HL-60 (cell line): ENCODE measurements at regions not wholly inside any gene's neighbourhood (a gene's known extent, or its start where the extent isn't known, plus 50 kb on each side); places are given as distances from the start of the nearest gene placed in this dataset.

ENCODE experiments used
- DNase-seq, 2 experiments: peaks; one replicate each; pipeline ENCODE4 v3.0.0-alpha.2; 2010 to 2020; ENCODE audit warnings: low read depth in 1 of 2, low spot score in 1 of 2
- H3K27ac ChIP-seq: fragments of 250-450 bp; sonication (Bioruptor Pico); replicated peaks from 2 replicates; pipeline ENCODE4 v1.5.1; 2020; ENCODE audit warnings: mild to moderate bottlenecking, moderate library complexity
- H3K27me3 ChIP-seq: fragments of 250-450 bp; sonication (Bioruptor Pico); 2 replicates; pipeline ENCODE4 v1.5.1; 2021; ENCODE audit warnings: mild to moderate bottlenecking, moderate library complexity; ENCODE audit not compliant: insufficient read depth, poor library complexity, severe bottlenecking
- H3K4me3 ChIP-seq: replicated peaks from 2 replicates; pipeline ENCODE4 v1.5.1; 2011; ENCODE audit warnings: mild to moderate bottlenecking, control low read depth, low read length; ENCODE audit not compliant: insufficient read depth
- GABPA ChIP-seq: IDR thresholded peaks from 2 replicates; pipeline ENCODE4 v1.6.1; 2012; ENCODE audit warnings: low read depth
- POLR2AphosphoS5 ChIP-seq: IDR thresholded peaks from 2 replicates; pipeline ENCODE4 v1.6.1; 2012; ENCODE audit warnings: low read depth
- SPI1 ChIP-seq: IDR thresholded peaks from 2 replicates; pipeline ENCODE4 v1.6.1; 2012; ENCODE audit warnings: low read depth, mild to moderate bottlenecking, borderline replicate concordance
- TF ChIP-seq, protein P1 (sequence below): IDR thresholded peaks from one replicate; pipeline ENCODE4 v1.5.1; 2011; ENCODE audit warnings: low read length, control low read depth, inconsistent platforms; ENCODE audit not compliant: insufficient read depth
- TF ChIP-seq, protein P2 (sequence below): IDR thresholded peaks from 2 replicates; pipeline ENCODE4 v1.6.1; 2012; ENCODE audit warnings: low read depth; ENCODE audit not compliant: insufficient replicate concordance

DNA sequence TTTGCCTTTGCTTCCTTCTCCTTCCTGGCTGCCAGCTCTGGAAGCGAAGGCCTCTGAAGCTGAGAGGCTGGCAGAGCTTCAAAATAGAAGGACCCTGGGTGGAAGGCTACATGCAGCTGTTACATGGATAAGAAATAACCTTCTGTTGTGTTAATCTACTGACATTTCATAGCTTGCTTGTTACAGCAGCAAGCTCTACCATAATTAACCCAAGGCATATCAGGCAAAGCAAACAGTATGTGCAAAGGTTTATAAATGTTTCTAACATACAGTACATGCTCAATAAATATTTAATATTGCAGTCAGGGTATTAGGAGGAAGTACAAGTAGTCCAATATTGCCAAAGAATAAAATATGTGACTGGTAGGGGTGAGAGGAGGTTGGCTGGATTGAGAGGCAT is 55.6 kb upstream of the MKLN1 start:
- TF ChIP-seq POLR2AphosphoS5 = no peak
- TF ChIP-seq GABPA = no peak
- TF ChIP-seq, protein P1, sequence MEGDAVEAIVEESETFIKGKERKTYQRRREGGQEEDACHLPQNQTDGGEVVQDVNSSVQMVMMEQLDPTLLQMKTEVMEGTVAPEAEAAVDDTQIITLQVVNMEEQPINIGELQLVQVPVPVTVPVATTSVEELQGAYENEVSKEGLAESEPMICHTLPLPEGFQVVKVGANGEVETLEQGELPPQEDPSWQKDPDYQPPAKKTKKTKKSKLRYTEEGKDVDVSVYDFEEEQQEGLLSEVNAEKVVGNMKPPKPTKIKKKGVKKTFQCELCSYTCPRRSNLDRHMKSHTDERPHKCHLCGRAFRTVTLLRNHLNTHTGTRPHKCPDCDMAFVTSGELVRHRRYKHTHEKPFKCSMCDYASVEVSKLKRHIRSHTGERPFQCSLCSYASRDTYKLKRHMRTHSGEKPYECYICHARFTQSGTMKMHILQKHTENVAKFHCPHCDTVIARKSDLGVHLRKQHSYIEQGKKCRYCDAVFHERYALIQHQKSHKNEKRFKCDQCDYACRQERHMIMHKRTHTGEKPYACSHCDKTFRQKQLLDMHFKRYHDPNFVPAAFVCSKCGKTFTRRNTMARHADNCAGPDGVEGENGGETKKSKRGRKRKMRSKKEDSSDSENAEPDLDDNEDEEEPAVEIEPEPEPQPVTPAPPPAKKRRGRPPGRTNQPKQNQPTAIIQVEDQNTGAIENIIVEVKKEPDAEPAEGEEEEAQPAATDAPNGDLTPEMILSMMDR = no peak
- TF ChIP-seq SPI1 = no peak
- TF ChIP-seq, protein P2, sequence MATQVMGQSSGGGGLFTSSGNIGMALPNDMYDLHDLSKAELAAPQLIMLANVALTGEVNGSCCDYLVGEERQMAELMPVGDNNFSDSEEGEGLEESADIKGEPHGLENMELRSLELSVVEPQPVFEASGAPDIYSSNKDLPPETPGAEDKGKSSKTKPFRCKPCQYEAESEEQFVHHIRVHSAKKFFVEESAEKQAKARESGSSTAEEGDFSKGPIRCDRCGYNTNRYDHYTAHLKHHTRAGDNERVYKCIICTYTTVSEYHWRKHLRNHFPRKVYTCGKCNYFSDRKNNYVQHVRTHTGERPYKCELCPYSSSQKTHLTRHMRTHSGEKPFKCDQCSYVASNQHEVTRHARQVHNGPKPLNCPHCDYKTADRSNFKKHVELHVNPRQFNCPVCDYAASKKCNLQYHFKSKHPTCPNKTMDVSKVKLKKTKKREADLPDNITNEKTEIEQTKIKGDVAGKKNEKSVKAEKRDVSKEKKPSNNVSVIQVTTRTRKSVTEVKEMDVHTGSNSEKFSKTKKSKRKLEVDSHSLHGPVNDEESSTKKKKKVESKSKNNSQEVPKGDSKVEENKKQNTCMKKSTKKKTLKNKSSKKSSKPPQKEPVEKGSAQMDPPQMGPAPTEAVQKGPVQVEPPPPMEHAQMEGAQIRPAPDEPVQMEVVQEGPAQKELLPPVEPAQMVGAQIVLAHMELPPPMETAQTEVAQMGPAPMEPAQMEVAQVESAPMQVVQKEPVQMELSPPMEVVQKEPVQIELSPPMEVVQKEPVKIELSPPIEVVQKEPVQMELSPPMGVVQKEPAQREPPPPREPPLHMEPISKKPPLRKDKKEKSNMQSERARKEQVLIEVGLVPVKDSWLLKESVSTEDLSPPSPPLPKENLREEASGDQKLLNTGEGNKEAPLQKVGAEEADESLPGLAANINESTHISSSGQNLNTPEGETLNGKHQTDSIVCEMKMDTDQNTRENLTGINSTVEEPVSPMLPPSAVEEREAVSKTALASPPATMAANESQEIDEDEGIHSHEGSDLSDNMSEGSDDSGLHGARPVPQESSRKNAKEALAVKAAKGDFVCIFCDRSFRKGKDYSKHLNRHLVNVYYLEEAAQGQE = no peak
- no peak for DNase-seq
- Histone ChIP-seq H3K4me3 (no peak overlapping the region), H3K27me3 (no peaks in the 10 kb centered on the region), H3K27ac (no peak overlapping the region)

DNA sequence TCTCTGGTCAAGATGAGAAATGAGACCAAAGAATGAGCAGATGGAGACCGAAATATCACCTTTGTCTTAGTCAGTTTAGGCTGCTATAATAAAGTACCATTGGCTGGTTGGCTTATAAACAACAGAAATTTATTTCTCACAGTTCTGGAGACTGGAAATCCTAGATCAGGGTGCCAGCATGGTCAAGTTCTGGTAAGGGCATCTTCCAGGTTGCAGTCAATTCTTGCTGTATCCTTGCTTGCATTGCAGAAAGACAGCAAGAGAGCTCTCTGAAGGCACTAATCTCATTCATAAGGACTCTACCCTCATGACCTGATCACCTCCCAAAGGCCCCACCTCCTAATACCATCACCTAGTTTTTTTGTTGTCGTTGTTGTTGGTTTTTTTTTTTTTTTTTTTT is 52.7 kb upstream of the MKLN1 start:
- Histone ChIP-seq H3K27ac (no peak overlapping the region), H3K4me3 (no peak overlapping the region), H3K27me3 (no peaks in the 10 kb centered on the region)
- no peak for DNase-seq
- no peak for TF ChIP-seq POLR2AphosphoS5
- TF ChIP-seq GABPA = no peak
- TF ChIP-seq, protein P2 = no peak
- TF ChIP-seq SPI1 = no peak
- TF ChIP-seq, protein P1 = no peak

DNA sequence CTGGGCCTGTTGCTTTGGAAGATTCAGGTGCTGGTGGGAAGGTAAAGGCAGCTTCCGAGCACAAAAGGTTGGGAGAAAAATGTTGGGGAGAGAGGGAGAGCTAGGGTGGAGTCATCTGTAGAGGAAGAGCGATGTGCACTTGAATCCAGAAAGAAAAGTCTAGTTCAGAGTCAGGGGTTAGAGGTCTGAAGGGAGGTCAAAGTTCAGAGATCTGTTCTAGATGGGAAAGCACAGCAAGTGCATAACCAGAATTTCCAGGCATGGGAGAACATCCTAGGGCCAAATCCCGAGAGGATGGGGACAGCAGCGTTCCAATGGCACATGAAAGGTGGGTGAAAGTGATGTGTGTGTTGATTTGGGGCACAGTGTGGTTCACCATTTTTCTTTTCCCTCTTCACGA is 51.5 kb upstream of the MKLN1 start:
- Histone ChIP-seq H3K27me3 (no peaks in the 10 kb centered on the region), H3K27ac (no peak overlapping the region), H3K4me3 (no peak overlapping the region)
- TF ChIP-seq POLR2AphosphoS5 (no peak), GABPA (no peak), SPI1 (no peak)
- TF ChIP-seq, protein P1 = no peak
- TF ChIP-seq, protein P2 = no peak
- no peak for DNase-seq
